DMS153 treated with DMSO at 0.1 percent for 48 hours (cell line): ENCODE measurements at regions not wholly inside any gene's neighbourhood (a gene's known extent, or its start where the extent isn't known, plus 50 kb on each side); places are given as distances from the start of the nearest gene placed in this dataset.
"Not testable (repeated sequence)": the region's sequence is repeated elsewhere in the genome, so short reads cannot be mapped to it uniquely, and the experiment has no call there.

ENCODE experiments used
- DNase-seq: peaks from one replicate; lab custom pipeline; 2025; ENCODE audit not compliant: unreplicated experiment; lab: John Stamatoyannopoulos, UW

GRCh38 chr10:36574207-36574606 is 551.2 kb upstream of the ANKRD30A start:
- DNase-seq = no peak

- DNase-seq = no peak
Observed at GRCh38 chr10:36573246-36573645, 552.2 kb upstream of the ANKRD30A start.

- DNase-seq = no peak
Observed at GRCh38 chr10:36564433-36564832, 561.0 kb upstream of the ANKRD30A start.

GRCh38 chr10:36559412-36560400 is 565.7 kb upstream of the ANKRD30A start:
- no peak for DNase-seq

- no peak for DNase-seq
Observed at GRCh38 chr10:36556468-36556867, 568.9 kb upstream of the ANKRD30A start.

GRCh38 chr10:36555036-36555435 is 570.4 kb upstream of the ANKRD30A start:
- no peak for DNase-seq

GRCh38 chr10:36547965-36548364 is 577.4 kb upstream of the ANKRD30A start:
- DNase-seq = no peak

GRCh38 chr10:36542493-36542892 is 582.9 kb upstream of the ANKRD30A start:
- no peak for DNase-seq

- no peak for DNase-seq
Observed at GRCh38 chr10:36540611-36541010, 584.8 kb upstream of the ANKRD30A start.

GRCh38 chr10:36538953-36539586 is 586.3 kb upstream of the ANKRD30A start:
- DNase-seq = peak; percentile 4

GRCh38 chr10:36534471-36535002 is 590.9 kb upstream of the ANKRD30A start:
- DNase-seq = no peak

GRCh38 chr10:36533861-36534260 is 591.5 kb upstream of the ANKRD30A start:
- no peak for DNase-seq

GRCh38 chr10:36533316-36533715 is 592.1 kb upstream of the ANKRD30A start:
- DNase-seq = no peak

GRCh38 chr10:36531621-36532020 is 593.8 kb upstream of the ANKRD30A start:
- no peak for DNase-seq

- no peak for DNase-seq
Observed at GRCh38 chr10:36526033-36526432, 599.4 kb upstream of the ANKRD30A start.

GRCh38 chr10:36524126-36524525 is 601.3 kb upstream of the ANKRD30A start:
- DNase-seq = not testable (repeated sequence)

- no peak for DNase-seq
Observed at GRCh38 chr10:36519909-36520308, 605.5 kb upstream of the ANKRD30A start.

- no peak for DNase-seq
Observed at GRCh38 chr10:36516281-36516680, 609.1 kb upstream of the ANKRD30A start.

- DNase-seq = no peak
Observed at GRCh38 chr10:36515319-36515718, 610.1 kb upstream of the ANKRD30A start.

GRCh38 chr10:36507715-36508114 is 617.7 kb upstream of the ANKRD30A start:
- DNase-seq = no peak

GRCh38 chr10:36506697-36507496 is 618.5 kb upstream of the ANKRD30A start:
- no peak for DNase-seq
